ENCODE measurements at regions not wholly inside any gene's neighbourhood (a gene's known extent, or its start where the extent isn't known, plus 50 kb on each side); places are given as distances from the start of the nearest gene placed in this dataset.
A peak's percentile ranks its signal among the peaks of the same experiment; 100 is the strongest.

- ChIA-PET CTCF (no interaction called here), POLR2A (interaction anchor here (0.7 kb wide), 1 partner anchor 137 kb away, joined by 3 read pairs; no protein-coding TSS in a partner anchor)
- H3K27ac Mint-ChIP-seq = peak overlapping the region in 2 of 9 donors; percentile 9 to 60
These were observed 231.4 kb downstream of the KLF12 start for GRCh38 chr13:73902847-73903246.

GRCh38 chr13:73902296-73902695 is 231.9 kb downstream of the KLF12 start:
- ChIA-PET POLR2A (interaction anchor here (0.7 kb wide), 1 partner anchor 136 kb away, joined by 3 read pairs; no protein-coding TSS in a partner anchor), CTCF (no interaction called here)
- H3K27ac ChIP-seq (ENCODE audit: low read depth, low read length) = no peak overlapping the region
- no peak overlapping the region for H3K4me3 Mint-ChIP-seq
- peaks cover 0 to 4% (median 3%) of the 10 kb centered on the region in 3 experiments for H3K36me3 ChIP-seq (ENCODE audit: control insufficient read depth in 2 of 3, insufficient read depth in 3 of 3, low read length in 3 of 3)
- peaks cover 0 to 67% (median 24%) of the 10 kb centered on the region in 5 donors for H3K36me3 Mint-ChIP-seq
- no peak for DNase-seq
- H3K4me3 ChIP-seq (ENCODE audit: low read length) = no peak overlapping the region
- peaks cover 2 to 65% (median 47%) of the 10 kb centered on the region in 7 donors for H3K4me1 Mint-ChIP-seq
- no peaks in the 10 kb centered on the region for H3K9me3 ChIP-seq (ENCODE audit: control insufficient read depth in 2 of 3, low read length in 3 of 3)
- no peak for ATAC-seq
- no peak overlapping the region for H3K27ac Mint-ChIP-seq
- H3K4me1 ChIP-seq (ENCODE audit: control insufficient read depth in 2 of 2, insufficient read depth in 2 of 2, low read length in 2 of 2) = peaks cover 0 to 3% of the 10 kb centered on the region in 2 donors
- H3K27me3 Mint-ChIP-seq = no peaks in the 10 kb centered on the region
- intact Hi-C loops (cut with micrococcal nuclease) = no loop called here
- no peaks in the 10 kb centered on the region for H3K27me3 ChIP-seq (ENCODE audit: control insufficient read depth in 2 of 2, insufficient read depth in 2 of 2, low read length in 2 of 2)
- H3K9me3 Mint-ChIP-seq = peaks cover 0 to 3% (median 0%) of the 10 kb centered on the region in 11 donors

More at GRCh38 chr13:73902847-73903246, 231.4 kb downstream of the KLF12 start:
- intact Hi-C loops (cut with micrococcal nuclease) = no loop called here
- Histone ChIP-seq H3K9me3 (ENCODE audit: control insufficient read depth in 2 of 3, low read length in 3 of 3) (no peaks in the 10 kb centered on the region), H3K4me1 (ENCODE audit: control insufficient read depth in 2 of 2, insufficient read depth in 2 of 2, low read length in 2 of 2) (peaks cover 0 to 3% of the 10 kb centered on the region in 2 donors), H3K36me3 (ENCODE audit: control insufficient read depth in 2 of 3, insufficient read depth in 3 of 3, low read length in 3 of 3) (peaks cover 0 to 4% (median 3%) of the 10 kb centered on the region in 3 experiments), H3K27ac (ENCODE audit: low read depth, low read length) (no peak overlapping the region), H3K27me3 (ENCODE audit: control insufficient read depth in 2 of 2, insufficient read depth in 2 of 2, low read length in 2 of 2) (no peaks in the 10 kb centered on the region), H3K4me3 (ENCODE audit: low read length) (no peak overlapping the region)
- Mint-ChIP-seq H3K27me3 (no peaks in the 10 kb centered on the region), H3K4me1 (peaks cover 2 to 60% (median 42%) of the 10 kb centered on the region in 7 donors), H3K36me3 (peaks cover 0 to 62% (median 20%) of the 10 kb centered on the region in 5 donors), H3K9me3 (peaks cover 0 to 3% (median 0%) of the 10 kb centered on the region in 11 donors), H3K4me3 (no peak overlapping the region)
- no peak for ATAC-seq
- no peak for DNase-seq

GRCh38 chr13:73901324-73902068 is 232.7 kb downstream of the KLF12 start:
- POLR2A ChIA-PET = no interaction called here

GRCh38 chr13:73900591-73900990 is 233.6 kb downstream of the KLF12 start:
- DNase-seq (no peak), ATAC-seq (no peak)
- H3K27ac ChIP-seq (ENCODE audit: low read depth, low read length) = no peak overlapping the region
- intact Hi-C loops (cut with micrococcal nuclease) = no loop called here
- H3K36me3 ChIP-seq (ENCODE audit: control insufficient read depth in 2 of 3, insufficient read depth in 3 of 3, low read length in 3 of 3) = peaks cover 0 to 4% (median 3%) of the 10 kb centered on the region in 3 experiments
- H3K4me1 ChIP-seq (ENCODE audit: control insufficient read depth in 2 of 2, insufficient read depth in 2 of 2, low read length in 2 of 2) = peaks cover 0 to 3% of the 10 kb centered on the region in 2 donors
- H3K27me3 ChIP-seq (ENCODE audit: control insufficient read depth in 2 of 2, insufficient read depth in 2 of 2, low read length in 2 of 2) = no peaks in the 10 kb centered on the region
- H3K27me3 Mint-ChIP-seq = no peaks in the 10 kb centered on the region
- CTCF ChIA-PET = no interaction called here
- no peaks in the 10 kb centered on the region for H3K9me3 ChIP-seq (ENCODE audit: control insufficient read depth in 2 of 3, low read length in 3 of 3)
- POLR2A ChIA-PET = no interaction called here
- H3K4me3 ChIP-seq (ENCODE audit: low read length) = no peak overlapping the region
- H3K9me3 Mint-ChIP-seq = peaks cover 0 to 3% (median 0%) of the 10 kb centered on the region in 11 donors
- H3K27ac Mint-ChIP-seq = no peak overlapping the region
- H3K4me1 Mint-ChIP-seq = peaks cover 2 to 75% (median 59%) of the 10 kb centered on the region in 7 donors
- peaks cover 0 to 75% (median 26%) of the 10 kb centered on the region in 5 donors for H3K36me3 Mint-ChIP-seq
- H3K4me3 Mint-ChIP-seq = no peak overlapping the region

More at GRCh38 chr13:73901324-73902068, 232.7 kb downstream of the KLF12 start:
- H3K4me1 ChIP-seq (ENCODE audit: control insufficient read depth in 2 of 2, insufficient read depth in 2 of 2, low read length in 2 of 2) = peaks cover 0 to 3% of the 10 kb centered on the region in 2 donors
- Mint-ChIP-seq H3K4me3 (no peak overlapping the region), H3K36me3 (peaks cover 0 to 74% (median 26%) of the 10 kb centered on the region in 5 donors), H3K27ac (peak overlapping the region in 1 of 9 donors; percentile 12), H3K4me1 (peaks cover 2 to 73% (median 54%) of the 10 kb centered on the region in 7 donors), H3K9me3 (peaks cover 0 to 3% (median 0%) of the 10 kb centered on the region in 11 donors), H3K27me3 (no peaks in the 10 kb centered on the region)
- CTCF ChIA-PET = no interaction called here
- DNase-seq (no peak), ATAC-seq (no peak)
- H3K27ac ChIP-seq (ENCODE audit: low read depth, low read length) = no peak overlapping the region
- no peak overlapping the region for H3K4me3 ChIP-seq (ENCODE audit: low read length)
- intact Hi-C loops (cut with micrococcal nuclease) = no loop called here
- no peaks in the 10 kb centered on the region for H3K27me3 ChIP-seq (ENCODE audit: control insufficient read depth in 2 of 2, insufficient read depth in 2 of 2, low read length in 2 of 2)
- no peaks in the 10 kb centered on the region for H3K9me3 ChIP-seq (ENCODE audit: control insufficient read depth in 2 of 3, low read length in 3 of 3)
- peaks cover 0 to 4% (median 3%) of the 10 kb centered on the region in 3 experiments for H3K36me3 ChIP-seq (ENCODE audit: control insufficient read depth in 2 of 3, insufficient read depth in 3 of 3, low read length in 3 of 3)

DNA sequence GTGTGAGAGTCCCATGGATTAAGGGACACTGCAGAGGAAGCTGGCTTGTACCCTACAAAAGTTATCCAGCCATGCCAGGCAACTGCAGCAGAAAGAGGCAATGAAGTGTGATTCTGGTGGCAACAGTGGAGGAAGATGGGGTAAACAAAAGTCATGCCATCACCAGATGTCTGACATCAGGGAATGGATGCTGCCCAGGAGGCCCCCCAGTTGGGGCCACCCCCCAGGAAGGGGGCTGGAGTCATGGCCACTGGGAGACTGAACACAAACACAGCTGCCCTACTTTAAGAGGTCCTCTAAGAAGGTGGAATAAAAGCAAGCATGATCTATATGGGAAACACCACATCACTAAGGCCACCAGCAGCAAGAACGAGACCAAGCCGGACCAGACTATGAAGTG is 235.3 kb downstream of the KLF12 start:
- ATAC-seq (no peak), DNase-seq (no peak)
- no peak overlapping the region for H3K4me3 ChIP-seq (ENCODE audit: low read length)
- H3K36me3 ChIP-seq (ENCODE audit: control insufficient read depth in 2 of 3, insufficient read depth in 3 of 3, low read length in 3 of 3) = peaks cover 0 to 4% (median 3%) of the 10 kb centered on the region in 3 experiments
- peaks cover 0 to 3% of the 10 kb centered on the region in 2 donors for H3K4me1 ChIP-seq (ENCODE audit: control insufficient read depth in 2 of 2, insufficient read depth in 2 of 2, low read length in 2 of 2)
- Mint-ChIP-seq H3K27me3 (no peaks in the 10 kb centered on the region), H3K4me3 (no peak overlapping the region), H3K27ac (peak overlapping the region in 4 of 9 donors; percentile 7 to 73 (median 33)), H3K4me1 (peaks cover 2 to 83% (median 65%) of the 10 kb centered on the region in 7 donors), H3K36me3 (peaks cover 0 to 73% (median 32%) of the 10 kb centered on the region in 5 donors), H3K9me3 (peaks cover 0 to 3% (median 0%) of the 10 kb centered on the region in 11 donors)
- intact Hi-C loops (cut with micrococcal nuclease) = no loop called here
- no peaks in the 10 kb centered on the region for H3K27me3 ChIP-seq (ENCODE audit: control insufficient read depth in 2 of 2, insufficient read depth in 2 of 2, low read length in 2 of 2)
- H3K27ac ChIP-seq (ENCODE audit: low read depth, low read length) = no peak overlapping the region
- POLR2A ChIA-PET = interaction anchor here (1.0 kb wide), 1 partner anchor 10 kb away, joined by 3 read pairs; no protein-coding TSS in a partner anchor
- CTCF ChIA-PET = interaction anchor here (0.6 kb wide), 1 partner anchor 523 kb away, joined by 4 read pairs; no protein-coding TSS in a partner anchor
- no peaks in the 10 kb centered on the region for H3K9me3 ChIP-seq (ENCODE audit: control insufficient read depth in 2 of 3, low read length in 3 of 3)

DNA sequence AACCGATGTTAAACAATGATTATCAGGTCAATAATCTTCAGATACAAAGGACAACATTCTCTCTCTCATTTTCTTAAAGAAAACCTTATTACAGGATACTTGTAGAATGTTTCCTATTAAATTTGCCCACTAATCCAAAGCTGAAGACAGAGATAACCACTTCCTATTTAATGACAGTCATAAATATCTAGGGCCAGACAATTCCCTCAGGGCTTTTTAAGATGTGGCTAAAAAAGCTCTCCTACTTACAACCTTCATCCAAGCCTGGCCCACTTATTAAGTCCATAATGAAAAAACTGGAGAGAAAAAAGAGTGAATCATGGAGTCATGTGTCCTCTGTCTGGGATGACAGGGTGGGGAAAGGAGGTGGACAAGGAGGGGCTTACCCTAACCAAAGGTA is 235.9 kb downstream of the KLF12 start:
- Mint-ChIP-seq H3K27ac (peak overlapping the region in 5 of 9 donors; percentile 7 to 73 (median 47)), H3K4me1 (peaks cover 2 to 80% (median 68%) of the 10 kb centered on the region in 7 donors), H3K9me3 (peaks cover 0 to 3% (median 0%) of the 10 kb centered on the region in 11 donors), H3K4me3 (no peak overlapping the region), H3K27me3 (no peaks in the 10 kb centered on the region), H3K36me3 (peaks cover 0 to 72% (median 36%) of the 10 kb centered on the region in 5 donors)
- H3K4me3 ChIP-seq (ENCODE audit: low read length) = no peak overlapping the region
- ChIA-PET POLR2A (no interaction called here), CTCF (no interaction called here)
- peaks cover 0 to 4% (median 0%) of the 10 kb centered on the region in 3 experiments for H3K36me3 ChIP-seq (ENCODE audit: control insufficient read depth in 2 of 3, insufficient read depth in 3 of 3, low read length in 3 of 3)
- intact Hi-C loops (cut with micrococcal nuclease) = no loop called here
- H3K27ac ChIP-seq (ENCODE audit: low read depth, low read length) = no peak overlapping the region
- H3K27me3 ChIP-seq (ENCODE audit: control insufficient read depth in 2 of 2, insufficient read depth in 2 of 2, low read length in 2 of 2) = no peaks in the 10 kb centered on the region
- ATAC-seq = no peak
- no peak for DNase-seq
- no peaks in the 10 kb centered on the region for H3K9me3 ChIP-seq (ENCODE audit: control insufficient read depth in 2 of 3, low read length in 3 of 3)
- no peaks in the 10 kb centered on the region for H3K4me1 ChIP-seq (ENCODE audit: control insufficient read depth in 2 of 2, insufficient read depth in 2 of 2, low read length in 2 of 2)

All from naive thymus-derived CD4-positive, alpha-beta T cell (primary cell).